IgD-negative memory B cell (primary cell): ENCODE measurements at regions not wholly inside any gene's neighbourhood (a gene's known extent, or its start where the extent isn't known, plus 50 kb on each side); places are given as distances from the start of the nearest gene placed in this dataset.

ENCODE experiments used
- H3K27ac Mint-ChIP-seq, 3 donors: one replicate each; pipeline ENCODE4 v1.8.0; 2020 to 2022; ENCODE audit warnings: mild to moderate bottlenecking in 3 of 3, mixed read lengths in 3 of 3, moderate library complexity in 1 of 3
- H3K27me3 Mint-ChIP-seq: one replicate; pipeline ENCODE4 v1.8.0; 2021; ENCODE audit warnings: mixed read lengths
- H3K36me3 Mint-ChIP-seq: one replicate; pipeline ENCODE4 v1.8.0; 2020; ENCODE audit warnings: mild to moderate bottlenecking, mixed read lengths
- H3K4me1 Mint-ChIP-seq, 3 donors: one replicate each; pipeline ENCODE4 v1.8.0; 2020 to 2022; ENCODE audit warnings: mixed read lengths in 3 of 3, mild to moderate bottlenecking in 1 of 3
- H3K4me3 Mint-ChIP-seq, 4 donors: one replicate each; pipeline ENCODE4 v1.8.0; 2020 to 2022; ENCODE audit warnings: mild to moderate bottlenecking in 4 of 4, mixed read lengths in 4 of 4, moderate library complexity in 3 of 4
- H3K9me3 Mint-ChIP-seq, 3 donors: one replicate each; pipeline ENCODE4 v1.8.0; 2020 to 2021; ENCODE audit warnings: mixed read lengths in 3 of 3, mild to moderate bottlenecking in 1 of 3

- Mint-ChIP-seq H3K4me3 (no peak overlapping the region), H3K36me3 (peaks cover 2% of the 10 kb centered on the region), H3K27ac (no peak overlapping the region), H3K9me3 (peaks cover 0 to 7% (median 4%) of the 10 kb centered on the region in 3 donors), H3K4me1 (no peaks in the 10 kb centered on the region), H3K27me3 (peaks cover 4% of the 10 kb centered on the region)
Observed at GRCh38 chr5:68093455-68094159, 121.9 kb upstream of the PIK3R1 start.

DNA sequence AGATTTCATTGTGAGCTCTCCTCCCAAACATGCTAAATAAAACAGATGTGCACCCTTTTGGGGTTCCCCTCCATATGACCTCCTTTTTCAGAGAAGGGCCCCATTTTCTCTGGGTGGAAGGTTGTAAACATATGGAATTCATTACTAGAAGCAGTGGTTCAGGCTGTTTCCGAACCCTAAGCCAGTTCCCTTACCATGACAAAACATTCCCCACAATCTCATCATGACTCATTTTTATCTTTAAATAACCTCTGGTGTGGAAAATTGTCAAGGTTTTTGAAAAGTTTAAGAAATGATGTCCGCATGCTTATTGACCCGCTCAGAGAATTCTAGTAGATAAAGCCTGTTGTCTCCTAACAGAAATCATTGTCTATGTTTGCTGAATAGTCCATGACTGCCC is 127.3 kb upstream of the PIK3R1 start:
- no peak overlapping the region for H3K4me3 Mint-ChIP-seq
- peaks cover 3% of the 10 kb centered on the region for H3K36me3 Mint-ChIP-seq
- peaks cover 0 to 4% (median 3%) of the 10 kb centered on the region in 3 donors for H3K9me3 Mint-ChIP-seq
- H3K27ac Mint-ChIP-seq, result no peak overlapping the region
- peaks cover 0 to 6% (median 0%) of the 10 kb centered on the region in 3 donors for H3K4me1 Mint-ChIP-seq
- H3K27me3 Mint-ChIP-seq, result peaks cover 7% of the 10 kb centered on the region

- H3K4me1 Mint-ChIP-seq, result peaks cover 0 to 6% (median 0%) of the 10 kb centered on the region in 3 donors
- no peak overlapping the region for H3K27ac Mint-ChIP-seq
- peaks cover 0 to 4% (median 3%) of the 10 kb centered on the region in 3 donors for H3K9me3 Mint-ChIP-seq
- H3K4me3 Mint-ChIP-seq, result no peak overlapping the region
- peaks cover 7% of the 10 kb centered on the region for H3K27me3 Mint-ChIP-seq
- peaks cover 3% of the 10 kb centered on the region for H3K36me3 Mint-ChIP-seq
Observed at GRCh38 chr5:68087866-68088265, 127.7 kb upstream of the PIK3R1 start.

DNA sequence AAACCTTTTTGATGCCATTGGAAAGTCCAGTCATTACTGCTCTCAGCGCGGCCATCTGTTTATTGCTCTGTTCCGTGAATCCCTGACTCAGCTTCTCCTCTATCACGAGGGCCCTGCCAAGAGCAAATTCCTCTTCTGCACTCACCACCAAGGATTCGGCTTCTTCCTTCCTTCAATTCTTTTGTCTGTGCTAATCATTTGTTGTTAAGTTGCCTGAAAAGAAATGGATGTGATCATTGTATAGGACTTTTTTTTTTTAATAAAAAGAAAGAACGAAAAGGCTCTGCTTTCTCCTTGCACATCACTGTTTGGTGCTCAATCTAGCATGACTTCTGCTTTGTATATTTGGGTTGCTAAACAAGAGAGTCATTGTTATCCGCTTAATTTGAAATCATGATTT is 128.7 kb upstream of the PIK3R1 start:
- Mint-ChIP-seq H3K27me3 (peaks cover 7% of the 10 kb centered on the region), H3K27ac (no peak overlapping the region), H3K4me3 (no peak overlapping the region), H3K9me3 (peaks cover 0 to 4% (median 3%) of the 10 kb centered on the region in 3 donors), H3K36me3 (peaks cover 3% of the 10 kb centered on the region), H3K4me1 (peaks cover 0 to 6% (median 0%) of the 10 kb centered on the region in 3 donors)

- Mint-ChIP-seq H3K27me3 (peaks cover 7% of the 10 kb centered on the region), H3K9me3 (peaks cover 0 to 4% (median 3%) of the 10 kb centered on the region in 3 donors), H3K4me3 (no peak overlapping the region), H3K4me1 (peaks cover 0 to 6% (median 0%) of the 10 kb centered on the region in 3 donors), H3K36me3 (peaks cover 3% of the 10 kb centered on the region), H3K27ac (no peak overlapping the region)
Observed at GRCh38 chr5:68086439-68086838, 129.1 kb upstream of the PIK3R1 start.

DNA sequence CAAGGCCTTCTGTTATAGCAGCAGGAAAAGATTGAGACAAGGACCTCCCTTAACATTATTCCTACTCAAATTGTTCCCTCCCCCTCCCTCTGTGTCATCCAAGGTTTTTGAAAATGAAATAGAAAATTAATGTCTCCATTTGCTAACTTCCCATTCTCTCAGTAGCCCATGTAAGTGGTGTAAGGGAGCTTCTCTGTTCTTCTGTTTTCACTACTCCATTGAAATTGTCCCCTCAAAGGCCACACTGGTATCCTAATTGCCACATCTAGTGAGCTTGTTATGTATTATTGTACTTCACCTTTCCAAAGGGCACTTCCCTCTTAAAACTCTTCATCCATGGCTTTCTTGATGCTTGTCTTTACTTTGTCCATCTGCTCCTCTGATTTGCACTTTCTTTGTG is 131.2 kb upstream of the PIK3R1 start:
- Mint-ChIP-seq H3K27me3 (peaks cover 3% of the 10 kb centered on the region), H3K4me1 (peaks cover 0 to 6% (median 0%) of the 10 kb centered on the region in 3 donors), H3K36me3 (peaks cover 3% of the 10 kb centered on the region), H3K27ac (no peak overlapping the region), H3K4me3 (no peak overlapping the region), H3K9me3 (peaks cover 0 to 2% (median 0%) of the 10 kb centered on the region in 3 donors)

DNA sequence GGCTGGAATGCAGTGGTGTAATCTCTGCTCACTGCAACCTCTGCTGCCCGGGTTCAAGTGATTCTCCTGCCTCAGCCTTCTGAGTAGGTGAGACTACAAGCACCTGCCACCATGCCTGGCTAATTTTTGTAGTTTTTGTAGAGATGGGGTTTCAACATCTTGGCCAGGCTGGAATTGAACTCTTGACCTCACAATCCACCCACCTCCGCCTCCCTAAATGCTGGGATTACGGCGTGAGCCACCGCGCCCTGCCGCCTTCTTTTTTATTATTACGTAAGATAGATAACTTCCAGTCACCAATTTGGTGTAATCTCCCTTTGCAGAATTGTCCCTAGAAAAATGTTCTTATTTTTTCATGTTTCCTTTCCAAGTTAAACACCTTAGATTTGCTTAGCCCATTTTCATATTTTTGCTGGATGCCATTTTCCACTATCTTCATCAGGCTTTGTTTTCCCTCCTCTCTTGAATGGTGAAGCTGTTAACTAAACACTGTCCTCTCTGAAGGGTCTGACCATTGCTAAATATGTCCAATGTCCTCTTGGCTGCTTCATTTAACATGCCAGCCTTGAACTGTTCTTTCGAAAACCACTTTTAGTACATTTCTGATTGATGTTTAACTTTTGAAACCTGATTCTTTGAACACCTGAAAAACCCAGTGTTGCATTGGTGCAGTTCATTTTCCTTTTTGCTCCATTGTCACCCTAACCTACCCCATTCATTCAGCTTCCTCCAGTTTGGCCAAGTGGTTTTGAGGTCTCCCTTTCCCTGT is 135.1 kb upstream of the PIK3R1 start:
- Mint-ChIP-seq H3K4me3 (peak overlapping the region in 1 of 4 donors; percentile 15), H3K27me3 (peaks cover 1% of the 10 kb centered on the region)

DNA sequence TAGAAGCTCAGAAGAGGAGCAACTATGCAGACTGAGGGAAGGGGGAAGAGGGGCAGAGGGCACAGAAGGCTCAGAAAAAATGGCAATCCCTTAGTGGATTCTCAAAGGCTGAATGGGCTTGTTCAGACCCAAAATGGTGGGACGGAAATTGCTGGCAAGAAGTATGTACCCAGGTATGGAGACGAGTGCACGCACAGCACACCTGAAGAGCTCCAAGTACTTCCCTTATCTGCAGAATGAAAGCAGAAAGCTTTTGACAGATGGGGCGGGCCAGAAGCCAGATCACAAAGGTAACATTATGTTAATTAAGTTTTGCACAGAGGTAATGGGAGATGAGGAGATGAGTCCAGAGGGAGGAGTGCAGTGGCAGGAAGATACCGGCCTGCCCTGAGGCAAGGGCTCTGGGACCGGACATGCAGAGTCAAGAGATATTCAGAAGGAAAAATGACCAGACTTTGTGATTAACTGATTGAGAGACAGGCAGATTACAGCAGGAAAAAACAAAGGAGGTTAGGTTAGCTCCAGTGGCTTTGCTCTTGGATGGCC is 138.1 kb upstream of the PIK3R1 start:
- H3K27me3 Mint-ChIP-seq, result no peaks in the 10 kb centered on the region
- no peak overlapping the region for H3K4me3 Mint-ChIP-seq
- H3K9me3 Mint-ChIP-seq, result no peaks in the 10 kb centered on the region
- no peaks in the 10 kb centered on the region for H3K4me1 Mint-ChIP-seq
- no peak overlapping the region for H3K27ac Mint-ChIP-seq
- peaks cover 2% of the 10 kb centered on the region for H3K36me3 Mint-ChIP-seq

More for the DNA sequence above, 135.1 kb upstream of the PIK3R1 start:
- H3K36me3 Mint-ChIP-seq, result peaks cover 2% of the 10 kb centered on the region
- H3K4me1 Mint-ChIP-seq, result no peaks in the 10 kb centered on the region
- peaks cover 0 to 2% (median 0%) of the 10 kb centered on the region in 3 donors for H3K9me3 Mint-ChIP-seq
- no peak overlapping the region for H3K27ac Mint-ChIP-seq

DNA sequence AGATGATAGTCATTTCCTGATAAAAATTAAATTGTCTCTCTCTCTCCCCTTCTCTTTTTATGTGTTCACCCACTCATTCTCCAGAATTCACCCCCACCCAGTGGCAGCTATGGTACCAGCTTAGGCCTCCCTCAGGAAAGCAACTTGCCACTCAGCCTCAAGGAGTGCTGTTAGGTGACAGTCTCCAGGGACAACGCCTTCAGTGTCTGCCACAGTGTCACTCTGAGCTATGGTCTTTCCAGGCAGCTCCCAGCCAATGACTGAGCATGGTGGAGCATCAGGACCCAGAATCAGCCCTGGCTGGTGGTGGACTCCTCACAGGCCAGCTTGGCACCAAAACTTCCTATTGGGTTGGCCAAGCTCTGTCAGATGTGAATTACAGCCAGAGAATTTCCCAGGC is 140.9 kb upstream of the PIK3R1 start:
- Mint-ChIP-seq H3K27me3 (peaks cover 3% of the 10 kb centered on the region), H3K9me3 (no peaks in the 10 kb centered on the region), H3K4me1 (peaks cover 4 to 16% (median 8%) of the 10 kb centered on the region in 3 donors), H3K27ac (no peak overlapping the region), H3K4me3 (no peak overlapping the region), H3K36me3 (peaks cover 2% of the 10 kb centered on the region)

DNA sequence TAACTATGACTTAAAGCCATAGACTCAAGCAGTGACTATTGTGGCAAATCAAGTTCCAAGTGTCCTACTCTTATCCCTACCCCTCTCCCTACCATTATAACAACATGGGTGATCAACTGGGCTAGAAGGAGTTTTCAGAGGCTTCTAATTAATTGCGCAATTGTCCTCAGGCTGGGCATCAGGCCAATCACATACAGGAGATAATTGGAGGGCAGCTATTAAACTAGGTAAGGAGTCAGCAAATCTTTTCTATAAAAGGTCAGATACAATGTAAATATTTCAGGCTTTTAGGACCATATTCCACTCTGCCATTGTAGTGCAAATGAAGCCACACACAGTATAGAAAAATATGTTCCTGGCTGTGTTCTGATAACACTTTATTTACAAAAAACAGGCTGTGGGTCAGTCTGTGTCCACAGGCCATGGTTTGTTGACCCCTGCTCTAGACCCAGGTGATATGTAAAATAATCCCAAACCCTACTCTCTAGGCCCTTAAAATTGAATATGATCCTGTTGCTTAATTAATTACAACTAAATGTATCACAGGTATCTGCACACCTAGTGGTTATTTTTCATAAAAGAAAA is 141.4 kb upstream of the PIK3R1 start:
- H3K27me3 Mint-ChIP-seq, result peaks cover 3% of the 10 kb centered on the region
- no peak overlapping the region for H3K4me3 Mint-ChIP-seq
- H3K9me3 Mint-ChIP-seq, result no peaks in the 10 kb centered on the region
- H3K27ac Mint-ChIP-seq, result no peak overlapping the region
- H3K4me1 Mint-ChIP-seq, result peaks cover 4 to 16% (median 8%) of the 10 kb centered on the region in 3 donors
- H3K36me3 Mint-ChIP-seq, result peaks cover 2% of the 10 kb centered on the region

DNA sequence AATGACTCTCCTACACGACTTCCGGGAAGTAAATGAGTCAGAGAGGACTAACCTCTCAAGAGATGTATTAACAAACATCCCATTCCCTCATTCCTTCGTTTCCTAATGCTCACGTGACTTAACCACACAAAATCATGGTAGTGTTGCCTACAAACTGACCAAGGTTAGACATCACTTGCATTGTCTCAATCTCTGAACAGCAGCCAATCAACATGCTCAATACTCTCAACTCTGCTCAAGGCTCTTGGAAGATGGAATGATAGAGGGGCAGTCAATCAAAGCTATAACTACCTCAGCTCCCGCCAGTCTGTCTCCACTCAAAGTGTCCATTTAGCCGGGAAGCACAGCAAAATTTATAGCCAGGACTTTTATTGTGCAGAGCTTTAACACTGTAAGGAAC is 143.8 kb upstream of the PIK3R1 start:
- Mint-ChIP-seq H3K27ac (peak overlapping the region in 1 of 3 donors; percentile 17), H3K4me1 (peaks cover 4 to 16% (median 8%) of the 10 kb centered on the region in 3 donors), H3K4me3 (no peak overlapping the region), H3K36me3 (peaks cover 4% of the 10 kb centered on the region), H3K27me3 (peaks cover 3% of the 10 kb centered on the region), H3K9me3 (no peaks in the 10 kb centered on the region)

- Mint-ChIP-seq H3K4me1 (peaks cover 4 to 16% (median 8%) of the 10 kb centered on the region in 3 donors), H3K27me3 (peaks cover 3% of the 10 kb centered on the region), H3K4me3 (no peak overlapping the region), H3K9me3 (peaks cover 0 to 2% (median 0%) of the 10 kb centered on the region in 3 donors), H3K27ac (no peak overlapping the region), H3K36me3 (peaks cover 4% of the 10 kb centered on the region)
Observed at GRCh38 chr5:68071282-68071632, 144.3 kb upstream of the PIK3R1 start.

DNA sequence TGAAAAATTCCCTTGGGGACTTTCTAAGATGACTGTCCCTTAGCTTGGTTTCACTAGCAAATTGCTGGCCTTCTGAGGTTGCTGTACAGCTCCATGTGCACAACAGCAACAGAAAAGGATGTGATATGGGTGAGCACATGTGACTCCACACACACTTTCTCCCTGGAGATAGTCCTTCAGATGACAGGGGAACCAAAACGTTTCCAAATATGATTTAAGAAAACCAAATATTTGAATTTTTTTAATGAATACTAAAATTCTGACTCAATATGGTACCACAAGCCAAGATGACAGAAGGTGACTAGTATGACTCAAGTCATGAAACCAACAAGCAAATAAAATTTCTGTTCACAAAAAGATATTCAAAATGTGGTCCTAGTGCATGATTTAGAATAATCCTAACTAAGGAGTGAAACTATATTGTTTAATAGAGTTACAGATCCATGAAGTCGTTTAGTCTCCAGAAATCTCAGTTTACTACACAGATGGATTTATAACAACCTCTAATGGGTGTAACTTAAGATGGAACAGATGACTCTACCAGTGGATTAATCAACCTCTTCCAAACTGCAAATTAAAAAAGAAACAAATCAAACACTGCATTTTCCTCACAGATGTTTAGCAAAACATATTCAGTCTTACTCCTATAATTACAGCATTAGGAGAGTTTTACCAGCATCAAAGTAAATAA is 144.8 kb upstream of the PIK3R1 start:
- H3K27me3 Mint-ChIP-seq, result peaks cover 3% of the 10 kb centered on the region
- H3K4me1 Mint-ChIP-seq, result peaks cover 4 to 16% (median 8%) of the 10 kb centered on the region in 3 donors
- H3K27ac Mint-ChIP-seq, result no peak overlapping the region
- H3K36me3 Mint-ChIP-seq, result peaks cover 6% of the 10 kb centered on the region
- H3K4me3 Mint-ChIP-seq, result no peak overlapping the region
- H3K9me3 Mint-ChIP-seq, result peaks cover 0 to 7% (median 0%) of the 10 kb centered on the region in 3 donors

- H3K27me3 Mint-ChIP-seq, result peaks cover 3% of the 10 kb centered on the region
Observed at GRCh38 chr5:68067976-68068603, 147.5 kb upstream of the PIK3R1 start.

More at GRCh38 chr5:68067976-68068603, 147.5 kb upstream of the PIK3R1 start:
- Mint-ChIP-seq H3K36me3 (peaks cover 5% of the 10 kb centered on the region), H3K27ac (no peak overlapping the region), H3K9me3 (peaks cover 0 to 7% (median 3%) of the 10 kb centered on the region in 3 donors), H3K4me3 (no peak overlapping the region), H3K4me1 (peaks cover 4 to 16% (median 8%) of the 10 kb centered on the region in 3 donors)
